Kidney (tissue), 13 donors: ENCODE measurements at regions not wholly inside any gene's neighbourhood (a gene's known extent, or its start where the extent isn't known, plus 50 kb on each side); places are given as distances from the start of the nearest gene placed in this dataset.

ENCODE experiments used
- DNase-seq, 5 donors: peaks; one replicate each; pipeline ENCODE4 v3.0.0-alpha.2; 2013 to 2020
- FAIRE-seq: peaks from 2 replicates; lab custom pipeline; 2012; peaks lifted over from hg19 to GRCh38; lab: Jason Lieb, UNC
- H3K27ac ChIP-seq, 2 donors: one replicate each; pipeline ENCODE4 v1.7.0; 2013; ENCODE audit warnings: low read depth in 2 of 2, low read length in 2 of 2, inconsistent platforms in 1 of 2
- H3K27me3 ChIP-seq: one replicate; pipeline ENCODE4 v1.7.1; 2013; ENCODE audit warnings: low read length, inconsistent platforms; ENCODE audit not compliant: control insufficient read depth, insufficient read depth
- H3K36me3 ChIP-seq, 3 donors: one replicate each; pipeline versions ENCODE4 v1.7.0 to v1.7.1; 2013; ENCODE audit warnings: low read length in 3 of 3, control low read depth in 1 of 3, inconsistent platforms in 1 of 3; ENCODE audit not compliant: insufficient read depth in 3 of 3, control insufficient read depth in 2 of 3
- H3K4me1 ChIP-seq, 3 donors: one replicate each; pipeline versions ENCODE4 v1.7.0 to v1.7.1; 2013; ENCODE audit warnings: low read length in 3 of 3, inconsistent platforms in 1 of 3, low read depth in 1 of 3; ENCODE audit not compliant: control insufficient read depth in 2 of 3, insufficient read depth in 2 of 3
- H3K4me3 ChIP-seq, 3 donors: one replicate each; pipeline versions ENCODE4 v1.7.0 to v1.8.1; 2013; ENCODE audit warnings: low read length in 3 of 3, control low read depth in 1 of 3, inconsistent platforms in 1 of 3
- H3K9ac ChIP-seq, 3 donors: one replicate each; pipeline versions ENCODE4 v1.7.0 to v1.7.1; 2013; ENCODE audit warnings: low read length in 3 of 3, control low read depth in 1 of 3, inconsistent platforms in 1 of 3
- H3K9me3 ChIP-seq, 3 donors: one replicate each; pipeline versions ENCODE4 v1.7.0 to v1.7.1; 2013; ENCODE audit warnings: low read length in 3 of 3, control low read depth in 1 of 3, inconsistent platforms in 1 of 3; ENCODE audit not compliant: control insufficient read depth in 2 of 3, insufficient read depth in 1 of 3
- CTCF ChIP-seq: IDR thresholded peaks from 3 replicates; pipeline ENCODE4 v1.5.1; 2012; ENCODE audit warnings: mild to moderate bottlenecking, moderate library complexity, borderline replicate concordance; ENCODE audit not compliant: insufficient read depth; ENCODE audit errors: extremely low read depth
- intact Hi-C: fragments of 100-400 bp; cut with DNase I; formaldehyde crosslinking; loops from one replicate; pipeline ENCODE4 v1.11.1; 2022
- donor health status: control.
- donor health status: control.
- donor health status: control.
- donor health status: control.
- donor health status: control.
- donor health status: DM: yes; HTN: yes; CAD: no.
- donor health status: Normal renal cell carcinoma (clear cell type).

- H3K9me3 ChIP-seq = no peaks in the 10 kb centered on the region
- no peak overlapping the region for H3K4me3 ChIP-seq
- no peaks in the 10 kb centered on the region for H3K4me1 ChIP-seq
- H3K36me3 ChIP-seq = no peaks in the 10 kb centered on the region
- H3K27me3 ChIP-seq = no peaks in the 10 kb centered on the region
- H3K9ac ChIP-seq = no peak overlapping the region
- intact Hi-C loops = no loop called here
- DNase-seq (no peak), FAIRE-seq (peak; percentile 13)
- no peak for TF ChIP-seq CTCF
- H3K27ac ChIP-seq = no peak overlapping the region
Measured at GRCh38 chr5:58394339-58394738, 65.5 kb downstream of the PLK2 start.

- Histone ChIP-seq H3K4me1 (no peaks in the 10 kb centered on the region), H3K27me3 (no peaks in the 10 kb centered on the region), H3K4me3 (no peak overlapping the region), H3K27ac (no peak overlapping the region), H3K36me3 (no peaks in the 10 kb centered on the region), H3K9me3 (no peaks in the 10 kb centered on the region), H3K9ac (no peak overlapping the region)
- no peak for FAIRE-seq
- no peak for DNase-seq
- TF ChIP-seq CTCF = no peak
- intact Hi-C loops = no loop called here
Measured at GRCh38 chr5:58393716-58394115, 66.2 kb downstream of the PLK2 start.

GRCh38 chr5:58392496-58392895 lies 67.4 kb downstream of the PLK2 start:
- no peak for TF ChIP-seq CTCF
- no peaks in the 10 kb centered on the region for H3K36me3 ChIP-seq
- FAIRE-seq = no peak

GRCh38 chr5:58383448-58383847 lies 76.4 kb downstream of the PLK2 start:
- intact Hi-C loops = no loop called here
- Histone ChIP-seq H3K27ac (no peak overlapping the region), H3K4me1 (no peaks in the 10 kb centered on the region), H3K27me3 (no peaks in the 10 kb centered on the region), H3K36me3 (no peaks in the 10 kb centered on the region), H3K9ac (no peak overlapping the region), H3K4me3 (no peak overlapping the region), H3K9me3 (peaks cover 0 to 6% (median 0%) of the 10 kb centered on the region in 3 donors)
- FAIRE-seq = no peak
- no peak for DNase-seq
- no peak for TF ChIP-seq CTCF

More at GRCh38 chr5:58392496-58392895, 67.4 kb downstream of the PLK2 start:
- no peak for DNase-seq
- no peak overlapping the region for H3K27ac ChIP-seq
- H3K4me3 ChIP-seq = no peak overlapping the region
- no peak overlapping the region for H3K9ac ChIP-seq
- no peaks in the 10 kb centered on the region for H3K9me3 ChIP-seq
- no peaks in the 10 kb centered on the region for H3K27me3 ChIP-seq
- H3K4me1 ChIP-seq = no peaks in the 10 kb centered on the region
- intact Hi-C loops = no loop called here
